Fibroblast of lung (primary cell): ENCODE measurements at regions not wholly inside any gene's neighbourhood (a gene's known extent, or its start where the extent isn't known, plus 50 kb on each side); places are given as distances from the start of the nearest gene placed in this dataset.
A peak's percentile ranks its signal among the peaks of the same experiment; 100 is the strongest.

Experiments
- DNase-seq, 2 donors: peaks; one replicate each; pipeline versions ENCODE4 v3.0.0 to v3.0.0-alpha.2; 2010; ENCODE audit warnings: low read depth in 2 of 2
- H2AFZ ChIP-seq: 2 replicates; pipeline ENCODE4 v1.5.1; 2012; ENCODE audit warnings: low read length, control low read depth, inconsistent platforms
- H3K27ac ChIP-seq: 2 replicates; pipeline ENCODE4 v1.5.1; 2011; ENCODE audit warnings: low read length, control low read depth; ENCODE audit not compliant: insufficient read depth
- H3K27me3 ChIP-seq: 2 replicates; pipeline ENCODE4 v1.5.1; 2011; ENCODE audit warnings: mild to moderate bottlenecking, low read length; ENCODE audit not compliant: control insufficient read depth, insufficient read depth
- H3K36me3 ChIP-seq: 2 replicates; pipeline ENCODE4 v1.5.1; 2011; ENCODE audit warnings: low read length; ENCODE audit not compliant: control insufficient read depth, insufficient read depth
- H3K4me1 ChIP-seq: 2 replicates; pipeline ENCODE4 v1.5.1; 2011; ENCODE audit warnings: low read length; ENCODE audit not compliant: control insufficient read depth, insufficient read depth; ENCODE audit errors: extremely low read depth
- H3K4me2 ChIP-seq: 2 replicates; pipeline ENCODE4 v1.5.1; 2011; ENCODE audit warnings: low read length, control low read depth; ENCODE audit not compliant: insufficient read depth; ENCODE audit errors: extremely low read depth
- H3K4me3 ChIP-seq, 4 experiments: fragments of 200-600 bp in 1 of 4; sonication (generic) in 1 of 4; replicated peaks in 1 of 4; 2 replicates each; pipeline ENCODE4 v1.5.1; 2011 to 2016; ENCODE audit warnings: low read length in 4 of 4, low read depth in 3 of 4, mild to moderate bottlenecking in 3 of 4, control low read depth in 2 of 4, inconsistent platforms in 1 of 4, mixed read lengths in 1 of 4; ENCODE audit not compliant: insufficient read depth in 1 of 4; ENCODE audit errors: control extremely low read depth in 1 of 4
- H3K79me2 ChIP-seq: 2 replicates; pipeline ENCODE4 v1.5.1; 2012; ENCODE audit warnings: mild to moderate bottlenecking, low read length, inconsistent platforms; ENCODE audit not compliant: control insufficient read depth, insufficient read depth
- H3K9ac ChIP-seq: 2 replicates; pipeline ENCODE4 v1.5.1; 2011; ENCODE audit warnings: mild to moderate bottlenecking, low read length, control low read depth; ENCODE audit not compliant: insufficient read depth
- H3K9me3 ChIP-seq: 2 replicates; pipeline ENCODE4 v1.5.1; 2012; ENCODE audit warnings: low read depth, low read length; ENCODE audit not compliant: control insufficient read depth, insufficient read depth
- H4K20me1 ChIP-seq: 2 replicates; pipeline ENCODE4 v1.5.1; 2011; ENCODE audit warnings: low read length; ENCODE audit not compliant: control insufficient read depth, insufficient read depth; ENCODE audit errors: extremely low read depth
- CTCF ChIP-seq, 2 donors: IDR thresholded peaks in 1 of 2; conservative IDR thresholded peaks in 1 of 2; 1 replicate in 1 of 2; 2 replicates in 1 of 2; pipeline ENCODE4 v1.5.1; 2011 to 2012; ENCODE audit warnings: low read length in 2 of 2, control low read depth in 1 of 2, inconsistent platforms in 1 of 2, low read depth in 1 of 2, mild to moderate bottlenecking in 1 of 2
- EZH2 ChIP-seq: IDR thresholded peaks from 2 replicates; pipeline ENCODE4 v1.5.1; 2012; ENCODE audit warnings: low read length, control low read depth, mild to moderate bottlenecking; ENCODE audit errors: missing control alignments

GRCh38 chr3:117045143-117045542, 335.6 kb downstream of the TUSC7 start:
- H3K4me3 ChIP-seq: no peak overlapping the region
- no peak for DNase-seq
- H3K9ac ChIP-seq: no peak overlapping the region
- no peaks in the 10 kb centered on the region for H3K36me3 ChIP-seq
- no peaks in the 10 kb centered on the region for H3K9me3 ChIP-seq
- H3K4me1 ChIP-seq: no peaks in the 10 kb centered on the region
- H3K4me2 ChIP-seq: no peak overlapping the region
- H3K79me2 ChIP-seq: no peaks in the 10 kb centered on the region
- H3K27me3 ChIP-seq: no peaks in the 10 kb centered on the region
- TF ChIP-seq EZH2 (no peak), CTCF (conservative IDR thresholded peaks at IDR 0.05 in 1 of 2, IDR thresholded peaks at IDR 0.05 in 1 of 2; ENCODE audit: low read depth in 1 of 2, low read length in 2 of 2) (no peak)
- no peak overlapping the region for H2AFZ ChIP-seq
- H4K20me1 ChIP-seq: no peaks in the 10 kb centered on the region
- H3K27ac ChIP-seq: no peak overlapping the region

GRCh38 chr3:117047951-117048705, 338.5 kb downstream of the TUSC7 start:
- Histone ChIP-seq H4K20me1 (no peaks in the 10 kb centered on the region), H3K4me3 (no peak overlapping the region), H3K9me3 (no peaks in the 10 kb centered on the region), H3K36me3 (no peaks in the 10 kb centered on the region), H3K4me1 (no peaks in the 10 kb centered on the region), H3K27me3 (no peaks in the 10 kb centered on the region), H3K4me2 (no peak overlapping the region), H3K79me2 (no peaks in the 10 kb centered on the region), H3K27ac (no peak overlapping the region), H3K9ac (no peak overlapping the region), H2AFZ (no peak overlapping the region)
- no peak for DNase-seq
- no peak for TF ChIP-seq CTCF (conservative IDR thresholded peaks at IDR 0.05 in 1 of 2, IDR thresholded peaks at IDR 0.05 in 1 of 2; ENCODE audit: low read depth in 1 of 2, low read length in 2 of 2)

GRCh38 chr3:117052395-117052794, 342.8 kb downstream of the TUSC7 start:
- Histone ChIP-seq H3K27ac (no peak overlapping the region), H3K36me3 (no peaks in the 10 kb centered on the region), H2AFZ (no peak overlapping the region), H3K27me3 (no peaks in the 10 kb centered on the region), H3K9ac (no peak overlapping the region), H3K4me3 (no peak overlapping the region), H4K20me1 (no peaks in the 10 kb centered on the region), H3K4me1 (no peaks in the 10 kb centered on the region), H3K79me2 (no peaks in the 10 kb centered on the region), H3K9me3 (no peaks in the 10 kb centered on the region), H3K4me2 (no peak overlapping the region)
- TF ChIP-seq EZH2: no peak
- no peak for TF ChIP-seq CTCF (conservative IDR thresholded peaks at IDR 0.05 in 1 of 2, IDR thresholded peaks at IDR 0.05 in 1 of 2; ENCODE audit: low read depth in 1 of 2, low read length in 2 of 2)
- peak; percentile 67 to 70 for DNase-seq
